SK-N-SH treated with all-trans-retinoic acid at 6 μM for 48 hours (cell line): ENCODE measurements at regions not wholly inside any gene's neighbourhood (a gene's known extent, or its start where the extent isn't known, plus 50 kb on each side); places are given as distances from the start of the nearest gene placed in this dataset.

ENCODE experiments used
- ARNTL ChIP-seq: fragments of 450-650 bp; formaldehyde crosslinking; IDR thresholded peaks from 2 replicates; pipeline ENCODE4 v1.5.0; 2020; ENCODE audit warnings: low read depth, mild to moderate bottlenecking, moderate library complexity, borderline replicate concordance
- BACH2 ChIP-seq: fragments of 250-450 bp; sonication (Bioruptor Pico); IDR thresholded peaks from 2 replicates; pipeline ENCODE4 v1.9.0; 2021; ENCODE audit warnings: mild to moderate bottlenecking, borderline replicate concordance
- CSDC2 ChIP-seq: fragments of 250-450 bp; sonication (Bioruptor Pico); IDR thresholded peaks from 2 replicates; pipeline ENCODE4 v1.5.0; 2020; ENCODE audit warnings: mild to moderate bottlenecking, moderate library complexity
- CSRNP3 ChIP-seq: fragments of 250-450 bp; sonication (Bioruptor Pico); IDR thresholded peaks from 2 replicates; pipeline ENCODE4 v1.5.1; 2021; ENCODE audit warnings: mild to moderate bottlenecking, moderate library complexity
- ESRRG ChIP-seq: fragments of 250-450 bp; sonication (Bioruptor Pico); IDR thresholded peaks from 2 replicates; pipeline ENCODE4 v1.6.1; 2021; ENCODE audit warnings: mild to moderate bottlenecking
- RARB ChIP-seq: fragments of 250-450 bp; sonication (Bioruptor Pico); IDR thresholded peaks from 2 replicates; pipeline ENCODE4 v1.8.0; 2021; ENCODE audit warnings: mild to moderate bottlenecking, moderate library complexity
- TCF4 ChIP-seq: fragments of 250-450 bp; sonication (Bioruptor Pico); IDR thresholded peaks from 2 replicates; pipeline ENCODE4 v1.8.0; 2021; ENCODE audit warnings: mild to moderate bottlenecking, moderate library complexity, borderline replicate concordance
- TSHZ2 ChIP-seq: fragments of 250-450 bp; sonication (Bioruptor Pico); IDR thresholded peaks from 2 replicates; pipeline ENCODE4 v1.5.0; 2020; ENCODE audit warnings: mild to moderate bottlenecking, moderate library complexity
- ZFP3 ChIP-seq: fragments of 250-450 bp; sonication (Bioruptor Pico); IDR thresholded peaks from 2 replicates; pipeline ENCODE4 v1.5.0; 2020; ENCODE audit warnings: mild to moderate bottlenecking, moderate library complexity
- ZFP30 ChIP-seq: fragments of 450-650 bp; formaldehyde crosslinking; IDR thresholded peaks from 2 replicates; pipeline ENCODE4 v1.5.0; 2022; ENCODE audit warnings: mild to moderate bottlenecking, moderate library complexity
- ZNF565 ChIP-seq: fragments of 450-650 bp; formaldehyde crosslinking; conservative IDR thresholded peaks from 2 replicates; pipeline ENCODE4 v1.5.0; 2020; ENCODE audit warnings: low read depth, mild to moderate bottlenecking, moderate library complexity

- TF ChIP-seq ESRRG (CRISPR knock-in tag) (no peak), TCF4 (no peak), BACH2 (no peak), TSHZ2 (CRISPR knock-in tag) (no peak), ZFP30 (CRISPR knock-in tag) (no peak), ZNF565 (CRISPR knock-in tag) (no peak), CSRNP3 (no peak), ZFP3 (CRISPR knock-in tag) (no peak), ARNTL (no peak), CSDC2 (CRISPR knock-in tag) (no peak), RARB (CRISPR knock-in tag) (no peak)
Observed at GRCh38 chr4:177509226-177509745, 67.0 kb upstream of the AGA start.
